ENCODE measurements at regions not wholly inside any gene's neighbourhood (a gene's known extent, or its start where the extent isn't known, plus 50 kb on each side); places are given as distances from the start of the nearest gene placed in this dataset.

DNA sequence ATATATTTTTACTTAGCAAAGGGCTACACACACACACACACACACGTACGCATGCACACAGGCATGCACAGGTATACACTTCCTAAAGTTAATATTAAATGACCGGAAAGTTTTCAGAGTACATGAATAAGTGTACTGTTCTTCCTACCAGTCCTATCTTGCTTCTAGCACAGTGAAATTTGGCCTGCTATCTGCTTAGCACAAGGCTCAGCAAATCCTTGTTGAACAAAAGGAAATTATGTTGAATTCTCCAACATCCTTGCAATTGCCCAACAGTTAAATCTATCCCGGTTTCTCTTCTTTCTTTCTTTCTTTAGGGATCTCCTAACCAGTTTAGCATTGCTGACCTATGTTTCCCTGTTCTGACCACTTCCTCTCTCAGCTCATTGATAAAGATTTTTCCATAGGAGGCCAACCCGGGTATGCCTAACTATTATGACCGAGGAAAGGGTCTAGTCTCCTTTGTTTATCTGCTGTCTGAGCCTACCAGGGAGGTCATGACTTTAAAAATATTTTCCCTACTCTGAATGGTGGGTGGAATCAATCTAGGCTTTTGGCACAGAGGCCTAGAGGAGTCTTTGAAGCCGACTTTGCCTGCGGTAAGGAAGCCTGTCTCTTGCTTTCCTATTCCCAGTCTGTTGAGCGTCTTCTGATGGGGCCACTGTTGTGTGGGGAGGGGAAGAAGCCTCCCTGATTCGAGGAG, 400.7 kb downstream of the HRH4 start:
- H3K4me3 ChIP-seq (replicated peaks; ENCODE audit: low read depth, low read length), result no peak overlapping the region
- TF ChIP-seq, protein P1, sequence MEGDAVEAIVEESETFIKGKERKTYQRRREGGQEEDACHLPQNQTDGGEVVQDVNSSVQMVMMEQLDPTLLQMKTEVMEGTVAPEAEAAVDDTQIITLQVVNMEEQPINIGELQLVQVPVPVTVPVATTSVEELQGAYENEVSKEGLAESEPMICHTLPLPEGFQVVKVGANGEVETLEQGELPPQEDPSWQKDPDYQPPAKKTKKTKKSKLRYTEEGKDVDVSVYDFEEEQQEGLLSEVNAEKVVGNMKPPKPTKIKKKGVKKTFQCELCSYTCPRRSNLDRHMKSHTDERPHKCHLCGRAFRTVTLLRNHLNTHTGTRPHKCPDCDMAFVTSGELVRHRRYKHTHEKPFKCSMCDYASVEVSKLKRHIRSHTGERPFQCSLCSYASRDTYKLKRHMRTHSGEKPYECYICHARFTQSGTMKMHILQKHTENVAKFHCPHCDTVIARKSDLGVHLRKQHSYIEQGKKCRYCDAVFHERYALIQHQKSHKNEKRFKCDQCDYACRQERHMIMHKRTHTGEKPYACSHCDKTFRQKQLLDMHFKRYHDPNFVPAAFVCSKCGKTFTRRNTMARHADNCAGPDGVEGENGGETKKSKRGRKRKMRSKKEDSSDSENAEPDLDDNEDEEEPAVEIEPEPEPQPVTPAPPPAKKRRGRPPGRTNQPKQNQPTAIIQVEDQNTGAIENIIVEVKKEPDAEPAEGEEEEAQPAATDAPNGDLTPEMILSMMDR (IDR thresholded peaks at IDR 0.05; ENCODE audit: low read length, missing control alignments), result no peak
- DNase-seq (ENCODE audit: low read depth), result no peak

DNA sequence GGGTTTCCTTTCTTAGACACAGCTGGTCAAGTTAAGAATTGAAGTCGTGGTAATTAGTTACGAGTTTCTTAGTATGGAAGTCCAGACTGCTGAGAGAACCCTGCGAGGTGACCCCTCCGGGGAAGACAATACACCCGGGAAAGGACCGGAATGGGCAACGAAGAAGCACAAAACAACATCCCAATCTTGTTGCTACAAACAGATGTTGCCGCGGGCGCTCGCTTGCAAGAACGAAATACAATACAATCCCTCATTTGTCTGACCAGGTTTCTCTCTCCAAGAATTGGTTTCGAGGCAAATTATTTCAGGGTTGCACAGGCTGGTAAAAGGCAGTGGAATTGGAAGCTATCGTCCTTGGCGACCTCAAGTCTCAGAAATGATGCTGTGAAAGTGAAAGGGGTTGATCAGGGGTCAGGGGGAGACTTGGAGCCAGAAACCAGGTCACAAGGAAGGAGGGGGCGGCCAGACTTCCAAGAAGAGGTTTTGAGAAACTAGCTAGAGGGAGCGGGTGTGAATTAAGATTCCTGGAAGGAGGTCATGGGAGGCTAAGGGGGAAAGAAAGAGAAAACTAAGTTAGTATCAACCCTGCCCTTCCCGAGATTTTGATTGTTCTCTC, 401.9 kb downstream of the HRH4 start:
- no peak for DNase-seq (ENCODE audit: low read depth)
- no peak overlapping the region for H3K4me3 ChIP-seq (replicated peaks; ENCODE audit: low read depth, low read length)
- TF ChIP-seq, protein P1 (IDR thresholded peaks at IDR 0.05; ENCODE audit: low read length, missing control alignments), result no peak

DNA sequence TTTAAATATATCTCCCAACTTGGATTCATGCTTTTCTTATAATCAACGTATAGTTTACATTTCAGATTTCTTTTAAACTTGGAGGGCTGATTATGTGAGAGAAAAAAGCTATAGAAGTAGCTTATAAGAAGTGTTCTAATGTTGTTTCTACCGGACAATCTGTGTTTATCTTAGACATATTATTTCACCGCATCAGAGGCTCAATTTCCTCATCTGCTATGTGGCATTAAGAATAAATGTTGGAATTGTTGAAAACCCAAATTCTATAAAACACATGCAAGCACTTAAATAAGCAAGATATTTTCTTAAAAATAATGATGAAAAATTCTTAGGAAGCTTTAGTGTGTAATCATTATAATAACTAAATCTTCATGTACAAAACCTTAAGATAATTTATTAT, 407.9 kb downstream of the HRH4 start:
- no peak overlapping the region for H3K4me3 ChIP-seq (replicated peaks; ENCODE audit: low read depth, low read length)
- no peak for DNase-seq (ENCODE audit: low read depth)
- TF ChIP-seq, protein P1 (IDR thresholded peaks at IDR 0.05; ENCODE audit: low read length, missing control alignments), result no peak

DNA sequence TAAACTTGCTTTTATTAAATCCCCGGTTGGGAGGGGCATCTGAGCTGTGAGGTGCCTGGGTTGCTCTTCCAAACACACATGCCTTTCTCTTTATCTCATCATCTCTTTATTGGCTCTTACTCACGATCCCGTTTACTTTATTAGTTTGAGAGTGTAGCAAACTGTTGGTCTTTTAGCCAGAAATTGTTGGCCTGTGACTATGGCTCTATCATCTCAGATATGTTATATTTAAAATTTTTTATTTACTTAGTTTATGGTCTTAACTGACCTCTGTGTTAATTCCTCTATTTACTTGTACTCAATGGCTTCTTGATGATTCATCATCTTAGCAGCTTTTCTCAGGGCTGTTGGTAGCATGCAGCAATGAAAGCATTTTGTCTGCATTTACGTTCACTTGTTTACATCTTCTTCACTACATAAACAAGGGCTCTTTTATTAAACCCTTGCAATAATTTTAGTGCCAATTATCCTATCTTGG, 408.4 kb downstream of the HRH4 start:
- TF ChIP-seq, protein P1 (IDR thresholded peaks at IDR 0.05; ENCODE audit: low read length, missing control alignments), result no peak

DNA sequence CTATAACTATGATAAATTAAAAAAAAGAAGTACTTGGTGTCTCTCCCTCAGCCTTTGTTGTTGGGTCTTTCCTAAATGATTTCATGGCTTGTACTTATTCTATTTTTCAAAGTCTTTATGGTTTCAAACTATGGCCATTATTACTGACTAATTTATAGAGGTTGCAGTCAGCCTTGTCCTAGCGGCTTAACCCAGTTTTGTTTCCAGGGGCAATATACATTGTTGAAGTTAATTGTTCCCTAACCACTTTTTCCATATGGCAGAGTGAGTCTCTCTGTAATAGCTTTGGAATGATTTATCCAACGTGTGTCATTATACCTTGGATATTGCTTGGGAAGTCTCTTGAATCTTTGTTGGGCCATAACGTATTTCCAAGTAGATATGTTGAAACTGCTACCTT, 408.8 kb downstream of the HRH4 start:
- no peak overlapping the region for H3K4me3 ChIP-seq (replicated peaks; ENCODE audit: low read depth, low read length)
- DNase-seq (ENCODE audit: low read depth), result no peak
- TF ChIP-seq, protein P1 (IDR thresholded peaks at IDR 0.05; ENCODE audit: low read length, missing control alignments), result no peak

More for the DNA sequence above, 408.4 kb downstream of the HRH4 start:
- DNase-seq (ENCODE audit: low read depth), result no peak
- no peak overlapping the region for H3K4me3 ChIP-seq (replicated peaks; ENCODE audit: low read depth, low read length)

DNA sequence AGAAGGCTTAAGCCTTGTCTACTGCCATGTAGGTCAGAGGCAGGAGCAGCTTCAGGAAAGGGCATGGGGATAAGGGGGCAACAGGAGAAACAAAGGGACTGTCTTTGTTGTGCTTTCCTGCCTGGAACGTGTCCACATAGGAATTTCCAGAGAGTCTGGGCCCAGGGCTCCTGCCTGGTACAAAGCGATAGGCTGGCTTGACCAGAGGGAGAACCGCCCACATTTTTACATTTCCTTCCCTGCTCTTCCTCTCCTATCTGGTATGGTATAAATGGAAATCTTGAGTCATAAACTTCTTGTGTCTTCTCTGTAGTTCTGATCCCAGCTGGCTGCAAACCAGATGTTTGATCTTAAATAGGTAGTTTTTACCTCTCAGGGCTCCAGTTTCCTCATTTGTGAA, 414.8 kb downstream of the HRH4 start:
- DNase-seq (ENCODE audit: low read depth), result no peak
- no peak overlapping the region for H3K4me3 ChIP-seq (replicated peaks; ENCODE audit: low read depth, low read length)
- TF ChIP-seq, protein P1 (IDR thresholded peaks at IDR 0.05; ENCODE audit: low read length, missing control alignments), result no peak

Measured in fibroblast of pulmonary artery (primary cell).